ENCODE measurements at regions not wholly inside any gene's neighbourhood (a gene's known extent, or its start where the extent isn't known, plus 50 kb on each side); places are given as distances from the start of the nearest gene placed in this dataset.

DNA sequence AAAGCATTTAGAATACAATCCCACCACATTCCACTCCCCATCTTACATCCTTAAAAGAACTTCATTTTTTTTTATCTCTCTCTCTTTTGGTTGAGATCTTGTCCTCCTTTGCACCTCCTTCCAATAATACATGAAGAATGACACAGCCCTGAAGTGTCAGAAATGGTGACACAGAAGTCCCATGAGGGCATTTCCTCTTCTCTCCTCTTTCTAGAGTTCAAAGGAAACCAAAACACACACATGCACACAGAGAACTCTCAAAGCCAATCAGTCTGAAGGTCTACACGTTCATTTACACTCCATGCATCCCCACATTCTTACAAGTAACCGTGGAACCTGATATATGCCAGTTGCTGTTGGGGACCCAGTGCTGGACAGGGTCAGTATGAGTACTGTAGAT is 450.7 kb downstream of the HNRNPD start:
- TF ChIP-seq POLR2AphosphoS5 (IDR thresholded peaks at IDR 0.05) = no peak
- no peak for TF ChIP-seq MXI1 (conservative IDR thresholded peaks at IDR 0.05; ENCODE audit: poor library complexity, severe bottlenecking)
- H3K27ac ChIP-seq (ENCODE audit: low read length) = no peak overlapping the region
- no peak overlapping the region for H3K4me2 ChIP-seq (ENCODE audit: low read length)
- no peak overlapping the region for H3K4me3 ChIP-seq (ENCODE audit: low read length)
- no peak overlapping the region for H3K9ac ChIP-seq (ENCODE audit: low read length)
- no peak overlapping the region for H2AFZ ChIP-seq (ENCODE audit: low read depth, low read length)
- no peaks in the 10 kb centered on the region for H4K20me1 ChIP-seq (ENCODE audit: insufficient read depth)
- no peaks in the 10 kb centered on the region for H3K9me3 ChIP-seq (ENCODE audit: low read length)
- no peaks in the 10 kb centered on the region for H3K36me3 ChIP-seq (ENCODE audit: insufficient read depth, low read length)
- no peaks in the 10 kb centered on the region for H3K9me2 ChIP-seq (ENCODE audit: insufficient read depth, low read length)
- no peaks in the 10 kb centered on the region for H3F3A ChIP-seq (ENCODE audit: insufficient read depth, low read length, poor library complexity, severe bottlenecking)
- H3K79me2 ChIP-seq (replicated peaks; ENCODE audit: insufficient read depth, low read length) = no peaks in the 10 kb centered on the region
- no peaks in the 10 kb centered on the region for H3K27me3 ChIP-seq (ENCODE audit: insufficient read depth, low read depth, low read length)

- Histone ChIP-seq H3K9me3 (ENCODE audit: low read length) (no peaks in the 10 kb centered on the region), H3K9me2 (ENCODE audit: insufficient read depth, low read length) (no peaks in the 10 kb centered on the region), H3K9ac (ENCODE audit: low read length) (no peak overlapping the region), H3F3A (ENCODE audit: insufficient read depth, low read length, poor library complexity, severe bottlenecking) (no peaks in the 10 kb centered on the region), H3K27ac (ENCODE audit: low read length) (no peak overlapping the region), H3K4me3 (ENCODE audit: low read length) (no peak overlapping the region), H3K4me2 (ENCODE audit: low read length) (no peak overlapping the region), H3K36me3 (ENCODE audit: insufficient read depth, low read length) (no peaks in the 10 kb centered on the region), H3K27me3 (ENCODE audit: insufficient read depth, low read depth, low read length) (no peaks in the 10 kb centered on the region), H3K79me2 (replicated peaks; ENCODE audit: insufficient read depth, low read length) (no peaks in the 10 kb centered on the region), H4K20me1 (ENCODE audit: insufficient read depth) (no peaks in the 10 kb centered on the region), H2AFZ (ENCODE audit: low read depth, low read length) (no peak overlapping the region)
- TF ChIP-seq, protein P1, sequence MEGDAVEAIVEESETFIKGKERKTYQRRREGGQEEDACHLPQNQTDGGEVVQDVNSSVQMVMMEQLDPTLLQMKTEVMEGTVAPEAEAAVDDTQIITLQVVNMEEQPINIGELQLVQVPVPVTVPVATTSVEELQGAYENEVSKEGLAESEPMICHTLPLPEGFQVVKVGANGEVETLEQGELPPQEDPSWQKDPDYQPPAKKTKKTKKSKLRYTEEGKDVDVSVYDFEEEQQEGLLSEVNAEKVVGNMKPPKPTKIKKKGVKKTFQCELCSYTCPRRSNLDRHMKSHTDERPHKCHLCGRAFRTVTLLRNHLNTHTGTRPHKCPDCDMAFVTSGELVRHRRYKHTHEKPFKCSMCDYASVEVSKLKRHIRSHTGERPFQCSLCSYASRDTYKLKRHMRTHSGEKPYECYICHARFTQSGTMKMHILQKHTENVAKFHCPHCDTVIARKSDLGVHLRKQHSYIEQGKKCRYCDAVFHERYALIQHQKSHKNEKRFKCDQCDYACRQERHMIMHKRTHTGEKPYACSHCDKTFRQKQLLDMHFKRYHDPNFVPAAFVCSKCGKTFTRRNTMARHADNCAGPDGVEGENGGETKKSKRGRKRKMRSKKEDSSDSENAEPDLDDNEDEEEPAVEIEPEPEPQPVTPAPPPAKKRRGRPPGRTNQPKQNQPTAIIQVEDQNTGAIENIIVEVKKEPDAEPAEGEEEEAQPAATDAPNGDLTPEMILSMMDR (IDR thresholded peaks at IDR 0.05; ENCODE audit: poor library complexity, severe bottlenecking) = no peak
- TF ChIP-seq POLR2AphosphoS5 (IDR thresholded peaks at IDR 0.05) = no peak
- no peak for TF ChIP-seq MXI1 (conservative IDR thresholded peaks at IDR 0.05; ENCODE audit: poor library complexity, severe bottlenecking)
- no peak for TF ChIP-seq EP300 (conservative IDR thresholded peaks at IDR 0.05; ENCODE audit: poor library complexity, severe bottlenecking)
- TF ChIP-seq, protein P2, sequence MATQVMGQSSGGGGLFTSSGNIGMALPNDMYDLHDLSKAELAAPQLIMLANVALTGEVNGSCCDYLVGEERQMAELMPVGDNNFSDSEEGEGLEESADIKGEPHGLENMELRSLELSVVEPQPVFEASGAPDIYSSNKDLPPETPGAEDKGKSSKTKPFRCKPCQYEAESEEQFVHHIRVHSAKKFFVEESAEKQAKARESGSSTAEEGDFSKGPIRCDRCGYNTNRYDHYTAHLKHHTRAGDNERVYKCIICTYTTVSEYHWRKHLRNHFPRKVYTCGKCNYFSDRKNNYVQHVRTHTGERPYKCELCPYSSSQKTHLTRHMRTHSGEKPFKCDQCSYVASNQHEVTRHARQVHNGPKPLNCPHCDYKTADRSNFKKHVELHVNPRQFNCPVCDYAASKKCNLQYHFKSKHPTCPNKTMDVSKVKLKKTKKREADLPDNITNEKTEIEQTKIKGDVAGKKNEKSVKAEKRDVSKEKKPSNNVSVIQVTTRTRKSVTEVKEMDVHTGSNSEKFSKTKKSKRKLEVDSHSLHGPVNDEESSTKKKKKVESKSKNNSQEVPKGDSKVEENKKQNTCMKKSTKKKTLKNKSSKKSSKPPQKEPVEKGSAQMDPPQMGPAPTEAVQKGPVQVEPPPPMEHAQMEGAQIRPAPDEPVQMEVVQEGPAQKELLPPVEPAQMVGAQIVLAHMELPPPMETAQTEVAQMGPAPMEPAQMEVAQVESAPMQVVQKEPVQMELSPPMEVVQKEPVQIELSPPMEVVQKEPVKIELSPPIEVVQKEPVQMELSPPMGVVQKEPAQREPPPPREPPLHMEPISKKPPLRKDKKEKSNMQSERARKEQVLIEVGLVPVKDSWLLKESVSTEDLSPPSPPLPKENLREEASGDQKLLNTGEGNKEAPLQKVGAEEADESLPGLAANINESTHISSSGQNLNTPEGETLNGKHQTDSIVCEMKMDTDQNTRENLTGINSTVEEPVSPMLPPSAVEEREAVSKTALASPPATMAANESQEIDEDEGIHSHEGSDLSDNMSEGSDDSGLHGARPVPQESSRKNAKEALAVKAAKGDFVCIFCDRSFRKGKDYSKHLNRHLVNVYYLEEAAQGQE (IDR thresholded peaks at IDR 0.05; ENCODE audit: borderline replicate concordance) = no peak
- no peak for TF ChIP-seq EZH2 (IDR thresholded peaks at IDR 0.05; ENCODE audit: borderline replicate concordance, insufficient read depth, low read length, poor library complexity, severe bottlenecking)
- no peak for TF ChIP-seq SMC3 (conservative IDR thresholded peaks at IDR 0.05; ENCODE audit: poor library complexity)
- no peak for TF ChIP-seq TAF1 (IDR thresholded peaks at IDR 0.05; ENCODE audit: low read depth)
These were observed 450.6 kb upstream of the RASGEF1B start for GRCh38 chr4:81922313-81922712.

DNA sequence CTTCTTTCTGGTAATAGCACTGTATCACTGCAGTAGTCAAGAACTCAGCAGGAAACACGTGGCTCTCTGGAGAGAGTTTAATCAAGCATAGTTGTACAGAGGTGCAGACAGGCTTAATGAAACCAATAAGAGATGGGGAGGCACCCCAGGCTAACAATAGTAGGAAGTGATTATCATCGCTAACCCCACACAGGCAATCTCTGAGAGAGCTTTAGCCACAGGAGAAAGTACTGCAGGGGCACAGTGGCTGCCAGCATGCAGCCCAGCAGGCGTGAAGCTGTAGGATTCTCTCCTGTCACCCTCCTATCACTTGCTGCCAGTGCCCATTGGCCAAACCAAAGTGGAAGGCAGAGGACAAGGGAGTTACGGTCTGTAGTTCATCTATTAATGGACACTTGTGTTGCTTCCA is 450.0 kb upstream of the RASGEF1B start:
- Histone ChIP-seq H3F3A (ENCODE audit: insufficient read depth, low read length, poor library complexity, severe bottlenecking) (no peaks in the 10 kb centered on the region), H3K36me3 (ENCODE audit: insufficient read depth, low read length) (no peaks in the 10 kb centered on the region), H3K4me3 (ENCODE audit: low read length) (no peak overlapping the region), H3K9me2 (ENCODE audit: insufficient read depth, low read length) (no peaks in the 10 kb centered on the region), H3K79me2 (replicated peaks; ENCODE audit: insufficient read depth, low read length) (no peaks in the 10 kb centered on the region), H3K27me3 (ENCODE audit: insufficient read depth, low read depth, low read length) (no peaks in the 10 kb centered on the region), H2AFZ (ENCODE audit: low read depth, low read length) (no peak overlapping the region), H3K9ac (ENCODE audit: low read length) (no peak overlapping the region), H3K4me2 (ENCODE audit: low read length) (no peak overlapping the region), H3K27ac (ENCODE audit: low read length) (no peak overlapping the region), H3K9me3 (ENCODE audit: low read length) (no peaks in the 10 kb centered on the region), H4K20me1 (ENCODE audit: insufficient read depth) (no peaks in the 10 kb centered on the region)
- TF ChIP-seq RAD21 (conservative IDR thresholded peaks at IDR 0.05) = no peak
- TF ChIP-seq TAF1 (IDR thresholded peaks at IDR 0.05; ENCODE audit: low read depth) = no peak
- TF ChIP-seq SMC3 (conservative IDR thresholded peaks at IDR 0.05; ENCODE audit: poor library complexity) = no peak
- no peak for TF ChIP-seq POLR2AphosphoS5 (IDR thresholded peaks at IDR 0.05)
- no peak for TF ChIP-seq EP300 (conservative IDR thresholded peaks at IDR 0.05; ENCODE audit: poor library complexity, severe bottlenecking)
- TF ChIP-seq, protein P1 (IDR thresholded peaks at IDR 0.05; ENCODE audit: poor library complexity, severe bottlenecking) = no peak
- no peak for TF ChIP-seq EZH2 (IDR thresholded peaks at IDR 0.05; ENCODE audit: borderline replicate concordance, insufficient read depth, low read length, poor library complexity, severe bottlenecking)
- TF ChIP-seq, protein P2 (IDR thresholded peaks at IDR 0.05; ENCODE audit: borderline replicate concordance) = no peak
- no peak for TF ChIP-seq MXI1 (conservative IDR thresholded peaks at IDR 0.05; ENCODE audit: poor library complexity, severe bottlenecking)
